HG03175 (cell line): ENCODE measurements at regions not wholly inside any gene's neighbourhood (a gene's known extent, or its start where the extent isn't known, plus 50 kb on each side); places are given as distances from the start of the nearest gene placed in this dataset.
"Not testable (repeated sequence)": the region's sequence is repeated elsewhere in the genome, so short reads cannot be mapped to it uniquely, and the experiment has no call there.

ENCODE experiments used
- ATAC-seq: cut with Tn5 transposase; IDR thresholded peaks from one replicate; pipeline ENCODE4 v1.9.1; 2021; ENCODE audit warnings: mild to moderate bottlenecking, moderate library complexity; ENCODE audit not compliant: unreplicated experiment

GRCh38 chr5:101664071-101664791, 631.9 kb downstream of the SLCO4C1 start:
- no peak for ATAC-seq

- ATAC-seq: no peak
These were observed 632.5 kb downstream of the SLCO4C1 start for GRCh38 chr5:101663543-101663942.

GRCh38 chr5:101662263-101662662, 633.8 kb downstream of the SLCO4C1 start:
- ATAC-seq: no peak

- ATAC-seq: no peak
These were observed 637.7 kb downstream of the SLCO4C1 start for GRCh38 chr5:101658433-101658832.

GRCh38 chr5:101653996-101654395, 642.1 kb downstream of the SLCO4C1 start:
- ATAC-seq: no peak

DNA sequence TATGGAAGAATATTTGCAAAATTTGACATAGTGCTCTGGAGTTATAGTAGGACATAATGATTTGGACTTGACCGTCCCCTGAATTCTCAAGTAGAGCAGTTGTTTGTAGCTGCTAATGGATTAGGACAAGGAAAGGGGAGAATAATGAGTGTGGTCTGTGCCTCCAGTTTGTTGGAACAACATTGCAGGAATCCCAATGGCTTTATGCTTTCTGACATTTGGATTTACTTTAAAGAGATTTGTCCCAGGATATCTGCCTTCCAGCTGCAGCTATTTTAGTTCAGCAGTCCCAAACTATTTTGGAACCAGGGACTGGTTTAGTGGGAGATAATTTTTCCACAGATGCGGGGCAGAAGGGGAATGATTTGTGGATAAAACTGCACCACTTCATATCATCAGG, 648.2 kb downstream of the SLCO4C1 start:
- ATAC-seq: no peak

GRCh38 chr5:101643794-101644193, 652.3 kb downstream of the SLCO4C1 start:
- no peak for ATAC-seq

- no peak for ATAC-seq
These were observed 658.5 kb downstream of the SLCO4C1 start for GRCh38 chr5:101637599-101637998.

DNA sequence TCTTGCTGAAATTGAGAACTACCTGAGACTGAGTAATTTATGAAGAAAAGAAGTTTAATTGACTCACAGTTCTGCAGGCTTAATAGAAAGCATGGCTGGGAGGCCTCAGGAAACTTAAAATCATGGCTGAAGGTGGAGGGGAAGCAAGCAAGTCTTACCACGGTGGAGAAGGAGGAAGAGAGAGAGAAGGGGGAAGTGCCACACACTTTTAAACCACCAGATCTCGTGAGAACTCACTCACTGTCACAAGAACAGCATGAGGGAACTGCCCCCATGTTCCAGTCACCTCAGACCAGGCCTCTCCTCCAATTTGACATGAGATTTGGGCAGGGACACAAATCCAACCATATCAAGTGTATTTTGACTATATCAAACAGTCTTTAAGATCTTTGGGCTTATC, 668.3 kb downstream of the SLCO4C1 start:
- ATAC-seq: not testable (repeated sequence)

GRCh38 chr5:101626572-101626971, 669.5 kb downstream of the SLCO4C1 start:
- ATAC-seq: no peak

GRCh38 chr5:101611039-101611438, 685.0 kb downstream of the SLCO4C1 start:
- ATAC-seq: no peak

- no peak for ATAC-seq
These were observed 687.8 kb downstream of the SLCO4C1 start for GRCh38 chr5:101608322-101608721.

DNA sequence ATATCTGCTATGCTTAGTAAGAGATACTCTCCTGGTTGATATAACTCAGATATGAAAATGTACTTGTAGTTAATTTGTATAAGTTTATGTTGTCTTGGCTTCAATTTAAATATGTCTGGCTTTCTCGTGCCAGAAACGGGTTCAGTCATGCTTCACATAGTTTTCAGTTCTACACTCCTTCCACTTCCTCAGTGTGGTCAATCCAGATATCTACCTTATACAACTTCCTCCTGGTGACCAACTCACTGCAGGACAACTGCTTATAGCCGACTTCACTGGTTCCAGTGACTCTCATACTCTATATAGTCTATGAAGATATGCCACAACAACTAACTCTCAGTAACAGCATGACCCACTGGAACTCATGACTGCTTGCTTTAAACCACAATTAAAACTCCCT, 690.4 kb downstream of the SLCO4C1 start:
- ATAC-seq: peak; percentile 65

DNA sequence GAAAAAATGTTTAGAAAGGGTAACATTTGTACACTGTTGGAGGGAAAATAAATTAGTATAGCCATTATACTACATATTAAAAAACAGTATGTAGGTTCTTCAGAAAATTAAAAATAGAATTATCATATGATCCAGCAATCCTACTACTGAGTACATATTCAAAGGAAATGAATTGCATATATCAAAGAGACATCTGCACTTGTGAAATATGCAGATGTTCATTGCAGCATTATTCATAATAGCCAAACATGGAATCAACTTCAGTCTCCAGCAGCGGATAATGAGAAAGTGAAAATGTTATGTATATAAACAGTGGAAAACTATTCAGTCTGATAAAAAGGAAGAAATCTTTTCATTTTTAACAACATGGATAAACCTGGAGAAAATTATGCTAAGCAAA, 695.5 kb downstream of the SLCO4C1 start:
- no peak for ATAC-seq

DNA sequence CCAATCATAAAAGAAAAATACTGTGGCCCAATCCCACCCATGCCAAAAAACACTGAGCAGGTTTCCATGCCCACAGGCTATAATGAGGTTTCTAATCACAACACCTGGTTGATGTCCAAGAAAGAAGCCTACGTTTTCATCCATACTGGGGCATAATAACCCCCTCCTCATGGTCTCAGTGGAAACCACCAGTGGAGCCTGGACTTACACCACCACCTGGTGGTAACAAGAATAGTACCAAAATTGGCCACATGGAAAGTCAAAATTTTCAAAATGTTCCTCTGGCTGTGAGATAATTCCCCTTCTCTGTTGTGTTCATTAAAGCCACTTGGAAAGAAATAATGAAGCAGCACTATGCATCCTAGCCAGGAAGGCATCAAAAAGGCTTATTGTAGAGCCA, 687.3 kb upstream of the ST8SIA4 start:
- ATAC-seq: no peak

DNA sequence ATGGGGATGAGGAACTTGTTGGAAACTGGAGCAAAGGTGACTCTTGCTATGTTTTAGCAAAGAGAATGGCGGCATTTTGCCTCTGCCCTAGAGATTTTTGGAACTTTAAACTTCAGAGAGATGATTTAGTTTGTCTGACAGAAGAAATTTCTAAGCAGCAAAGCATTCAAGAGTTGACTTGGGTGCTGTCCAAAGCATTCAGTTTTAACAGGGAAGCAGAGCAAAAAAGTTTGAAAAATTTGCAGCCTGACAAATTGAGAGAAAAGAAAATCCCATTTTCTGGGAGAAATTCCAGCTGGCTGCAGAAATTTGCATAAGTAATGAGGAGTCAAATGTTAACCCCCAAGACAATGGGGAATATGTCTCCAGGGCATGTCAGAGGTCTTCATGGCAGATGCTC, 682.3 kb upstream of the ST8SIA4 start:
- ATAC-seq: no peak

DNA sequence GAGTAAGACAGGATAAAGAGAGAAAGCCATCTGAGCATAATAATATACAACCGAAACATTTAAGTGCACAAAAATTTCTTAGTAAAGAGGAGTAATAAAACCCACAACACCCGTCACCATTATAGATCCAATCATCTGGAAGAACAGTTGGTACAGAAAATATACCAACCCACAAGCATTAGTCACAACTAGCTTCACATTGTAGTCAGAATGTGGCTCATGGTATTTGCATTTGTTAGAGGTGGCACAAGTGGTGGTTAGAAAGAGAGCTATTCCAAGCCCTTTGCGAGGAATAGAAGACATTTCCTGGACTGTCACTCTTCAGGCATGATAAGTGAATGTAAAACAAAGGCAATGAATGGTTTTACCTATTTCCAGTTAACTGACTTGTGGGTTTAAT, 677.5 kb upstream of the ST8SIA4 start:
- ATAC-seq: no peak

DNA sequence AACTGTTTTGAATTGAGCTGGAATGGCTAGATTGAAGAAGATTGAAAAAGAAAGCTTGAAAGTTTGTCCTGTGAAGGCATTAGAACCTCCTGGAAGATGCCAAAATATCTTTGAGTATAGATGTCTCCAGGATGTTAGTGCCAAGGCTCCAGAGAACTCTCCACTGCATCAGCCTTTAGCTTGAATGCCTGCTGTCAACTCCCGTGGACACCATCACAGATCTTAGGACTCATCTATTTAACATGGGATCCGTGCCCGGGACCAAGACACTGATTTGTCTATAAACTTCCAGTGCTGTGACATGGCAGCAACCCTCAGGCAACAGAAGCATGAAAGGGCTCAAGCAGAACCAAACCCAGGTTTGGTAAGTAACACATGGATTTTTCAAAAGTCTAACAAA, 670.9 kb upstream of the ST8SIA4 start:
- no peak for ATAC-seq

DNA sequence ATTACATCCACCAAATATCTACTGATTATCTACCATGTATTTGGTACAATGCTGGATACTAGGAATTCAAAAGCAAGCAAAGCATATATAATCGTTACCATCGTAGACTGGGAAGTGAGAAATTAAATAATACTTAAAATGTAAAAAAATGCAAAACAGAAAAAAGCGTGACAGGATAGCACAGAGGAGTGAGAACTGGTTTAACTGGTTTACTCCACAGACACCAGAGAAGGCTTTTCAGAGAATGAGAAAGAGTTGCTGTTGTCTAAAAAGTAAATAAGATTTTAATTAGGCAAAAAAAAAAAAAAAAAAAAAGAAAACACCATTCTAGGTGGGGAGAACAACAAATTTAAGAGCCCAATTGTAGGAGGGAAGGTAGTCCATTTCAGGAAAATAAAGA, 657.9 kb upstream of the ST8SIA4 start:
- no peak for ATAC-seq

DNA sequence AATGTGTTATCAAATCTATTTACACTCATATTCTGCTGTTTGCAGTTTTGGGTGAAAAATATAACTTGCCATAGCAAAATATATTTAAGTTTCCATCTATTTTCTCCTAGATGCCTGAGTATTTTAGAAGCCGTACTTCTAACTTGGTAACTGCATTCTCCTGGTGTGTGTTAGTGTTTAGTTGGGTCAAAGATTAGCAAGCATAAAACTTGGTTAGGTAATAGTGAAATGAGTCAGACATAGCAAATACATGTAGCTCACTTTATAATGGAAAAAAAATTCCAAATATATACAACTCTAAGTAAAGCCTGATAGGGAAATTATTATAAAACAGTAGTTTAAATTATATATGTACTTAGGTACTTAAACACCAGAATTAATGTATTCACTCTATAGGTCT, 640.7 kb upstream of the ST8SIA4 start:
- no peak for ATAC-seq

DNA sequence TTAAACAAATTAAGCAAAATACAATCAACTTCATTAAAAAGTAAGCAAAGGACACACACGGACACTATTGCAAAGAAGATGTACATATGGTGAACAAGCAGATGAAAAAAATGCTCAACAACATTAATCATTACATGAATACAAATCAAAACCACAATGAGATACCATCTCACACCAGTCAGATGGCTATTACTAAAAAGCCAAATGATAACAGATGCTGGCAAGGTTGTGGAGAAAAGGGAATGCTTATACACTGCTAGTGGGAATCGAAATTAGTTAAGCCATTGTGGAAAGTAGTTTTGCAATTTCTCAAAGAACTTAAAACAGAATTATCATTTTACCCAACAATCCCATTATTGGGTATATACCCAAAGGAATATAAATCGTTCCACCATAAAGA, 636.2 kb upstream of the ST8SIA4 start:
- no peak for ATAC-seq

DNA sequence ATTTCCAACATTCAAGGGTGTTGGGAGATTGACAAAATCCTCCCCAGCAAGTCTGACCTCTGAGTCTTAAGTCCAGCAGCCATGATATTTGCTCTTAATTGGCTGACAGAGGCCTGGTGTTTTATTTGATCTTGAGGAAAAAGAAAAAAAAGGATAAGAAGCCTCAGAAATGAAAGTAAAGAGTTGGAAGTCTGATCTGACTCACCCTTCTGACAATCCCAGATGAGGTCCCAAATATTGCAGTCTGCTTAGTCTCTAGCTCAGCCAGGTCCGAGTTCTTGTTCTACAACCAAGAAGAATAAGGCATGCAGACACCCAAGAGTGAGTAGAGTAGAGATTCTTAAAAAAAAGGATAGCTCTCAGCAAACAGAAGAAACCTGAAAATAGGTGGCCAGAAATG, 632.5 kb upstream of the ST8SIA4 start:
- no peak for ATAC-seq

DNA sequence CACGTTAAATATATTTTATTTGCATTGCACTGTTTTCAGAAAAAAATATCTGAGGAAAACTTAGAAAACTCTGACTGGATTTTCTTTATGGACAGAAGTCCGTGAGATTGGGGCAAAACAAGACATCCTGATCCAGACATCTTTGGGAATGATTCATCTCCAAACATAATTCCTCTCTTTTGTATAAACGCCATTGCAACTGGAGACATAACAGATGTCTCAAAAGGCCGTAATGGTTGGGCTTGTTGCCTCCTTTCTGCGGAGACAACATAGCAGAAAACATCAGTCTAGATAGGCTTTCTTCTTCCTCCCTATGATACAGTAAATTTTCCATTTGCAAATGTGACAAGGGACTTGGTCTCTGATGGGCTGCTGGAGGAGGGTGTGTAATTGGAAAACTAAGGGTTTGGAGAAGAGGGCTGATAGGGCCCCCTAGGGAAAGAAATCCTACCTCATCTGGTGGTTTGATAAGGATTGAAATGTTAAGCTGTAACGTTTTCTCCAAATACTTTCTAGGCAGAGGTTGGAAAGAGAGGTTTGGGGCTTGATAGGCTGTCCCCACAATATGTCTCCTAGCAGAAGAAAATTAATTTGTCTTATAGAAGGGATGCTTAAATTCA, 631.5 kb upstream of the ST8SIA4 start:
- no peak for ATAC-seq
